ENCODE measurements at regions not wholly inside any gene's neighbourhood (a gene's known extent, or its start where the extent isn't known, plus 50 kb on each side); places are given as distances from the start of the nearest gene placed in this dataset.

DNA sequence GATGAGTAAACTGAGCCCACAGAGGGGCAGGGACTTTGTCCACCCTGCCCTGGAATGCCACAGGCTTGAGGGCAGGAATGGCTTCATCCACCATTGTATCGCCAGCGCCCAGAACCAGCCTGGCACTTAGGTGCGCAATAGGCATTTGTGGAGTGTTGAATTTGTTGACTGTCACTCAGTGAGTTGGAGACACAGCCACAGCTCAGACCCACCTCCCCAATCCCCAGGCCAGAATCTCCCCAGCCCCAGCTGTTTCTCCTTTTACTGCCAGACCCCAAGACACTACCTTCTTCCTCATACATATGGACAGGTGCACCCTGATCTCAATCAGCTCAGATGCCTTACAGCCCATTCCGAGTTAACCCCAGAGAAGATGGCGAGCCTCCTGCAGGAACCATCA is 674.5 kb downstream of the MATN1 start:
- no peak for DNase-seq (ENCODE audit: low read depth)

DNA sequence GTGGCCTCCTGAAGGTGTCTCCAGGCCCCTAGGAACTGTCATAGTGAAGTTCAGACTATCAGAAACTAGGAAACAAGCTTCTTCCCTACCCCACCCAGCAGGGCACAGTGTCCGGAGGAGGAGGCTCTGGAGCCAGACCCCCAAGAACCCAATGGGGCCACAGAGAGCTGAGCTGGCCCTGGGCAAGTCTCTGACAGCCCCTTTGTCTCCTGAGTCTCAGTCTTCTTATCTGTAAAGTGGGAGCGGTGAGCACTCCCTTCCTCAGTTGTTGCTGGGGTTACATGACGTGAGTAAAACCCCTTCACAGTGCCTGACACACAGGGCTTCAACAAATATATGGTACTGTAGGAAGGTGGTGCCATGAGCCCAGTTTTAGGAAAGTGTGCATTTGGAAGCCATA is 675.8 kb downstream of the MATN1 start:
- DNase-seq (ENCODE audit: low read depth) = no peak

- DNase-seq (ENCODE audit: low read depth) = no peak
Measured at GRCh38 chr1:30046751-30047150, 676.6 kb downstream of the MATN1 start.

DNA sequence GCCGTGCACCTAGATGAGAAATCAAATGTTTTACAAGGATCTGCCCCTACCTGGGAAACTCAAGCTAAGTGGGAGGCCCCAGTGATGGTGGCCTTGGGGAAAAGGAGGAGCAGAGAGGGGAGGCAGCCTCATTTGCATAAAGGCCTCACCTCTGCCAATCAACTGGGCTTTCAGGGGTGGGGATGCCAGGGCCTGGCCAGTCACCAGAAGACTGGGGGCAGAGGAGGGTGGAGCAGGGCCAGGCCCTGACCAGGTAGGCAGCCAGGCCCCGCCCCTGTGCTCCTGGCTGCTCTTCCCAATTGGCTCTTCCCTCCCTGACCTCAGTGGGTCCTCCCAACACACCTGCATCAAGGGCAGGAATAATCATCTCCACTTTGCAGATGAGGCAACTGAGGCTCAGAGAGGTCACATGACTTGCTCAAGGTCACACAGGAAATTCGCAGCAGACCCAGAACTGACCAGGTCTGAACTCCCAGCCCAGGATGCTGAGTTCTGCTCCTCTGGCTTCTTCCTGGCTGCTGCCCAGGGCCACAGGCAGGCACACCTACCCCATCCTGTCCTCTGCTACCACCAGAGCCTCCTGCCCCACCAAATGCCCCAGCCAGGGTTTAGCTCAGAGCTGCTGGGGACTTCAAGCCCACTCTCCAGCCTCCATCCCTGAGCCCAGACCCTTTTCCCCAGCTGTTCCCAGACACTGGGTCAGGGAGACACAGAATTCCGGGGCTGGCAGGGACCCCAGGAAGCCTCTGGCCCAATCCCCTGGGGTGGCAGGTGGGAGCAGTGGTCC is 677.9 kb downstream of the MATN1 start:
- no peak for DNase-seq (ENCODE audit: low read depth)

DNA sequence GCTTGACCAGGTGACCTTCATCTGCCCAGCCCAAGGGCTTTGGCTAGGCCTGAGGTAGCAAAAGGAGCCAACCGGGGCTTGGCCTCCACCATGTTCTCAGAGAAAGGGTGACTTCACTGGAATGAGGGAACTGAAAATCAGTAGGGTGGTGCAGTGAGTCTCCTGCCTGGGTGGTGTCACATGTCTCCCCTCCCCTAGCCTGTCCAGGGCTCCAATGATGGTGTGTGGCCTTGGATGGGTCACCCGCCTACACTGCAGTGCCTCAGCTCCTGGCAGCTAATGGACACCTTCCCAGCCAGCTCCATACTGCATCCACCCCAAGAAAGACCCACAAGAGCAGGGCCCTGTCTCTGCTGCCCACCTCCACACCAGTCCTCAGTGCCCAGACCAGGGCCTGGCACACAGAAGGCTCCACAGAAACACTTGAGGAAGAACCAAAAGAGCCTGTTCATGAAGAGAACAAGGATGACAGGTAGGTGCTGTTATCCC is 678.7 kb downstream of the MATN1 start:
- DNase-seq (ENCODE audit: low read depth) = no peak

DNA sequence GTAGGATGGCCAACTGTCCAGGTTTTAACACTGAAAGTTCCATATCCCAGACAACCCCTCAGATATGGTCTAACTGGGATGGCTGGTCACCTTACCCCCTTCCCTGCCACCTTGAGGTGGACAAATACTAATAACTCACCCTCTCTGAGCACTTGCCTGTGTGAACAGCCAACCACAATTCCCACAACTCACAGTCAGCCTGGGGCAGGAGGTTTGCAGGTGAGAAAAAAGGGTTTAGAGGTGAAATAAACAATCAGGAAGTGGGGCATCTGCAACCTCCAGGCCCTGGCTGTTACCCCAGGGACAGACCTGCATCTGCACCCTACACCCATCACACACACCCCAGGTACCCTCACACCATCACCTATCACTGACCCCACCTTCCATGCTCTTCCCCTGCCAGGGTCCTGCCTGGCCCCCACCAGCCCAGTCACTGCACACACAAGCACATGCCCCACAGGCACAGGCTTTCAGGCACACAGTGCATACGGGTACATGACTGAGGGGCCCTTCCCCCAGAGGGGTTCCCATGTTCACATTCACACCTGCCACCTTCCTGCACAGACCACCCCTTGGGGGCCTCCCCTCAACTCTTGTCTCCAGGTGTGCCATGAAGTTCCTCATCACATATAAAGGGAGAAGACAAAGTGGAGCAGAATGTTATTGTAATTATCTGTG is 679.5 kb downstream of the MATN1 start:
- DNase-seq (ENCODE audit: low read depth) = no peak

DNA sequence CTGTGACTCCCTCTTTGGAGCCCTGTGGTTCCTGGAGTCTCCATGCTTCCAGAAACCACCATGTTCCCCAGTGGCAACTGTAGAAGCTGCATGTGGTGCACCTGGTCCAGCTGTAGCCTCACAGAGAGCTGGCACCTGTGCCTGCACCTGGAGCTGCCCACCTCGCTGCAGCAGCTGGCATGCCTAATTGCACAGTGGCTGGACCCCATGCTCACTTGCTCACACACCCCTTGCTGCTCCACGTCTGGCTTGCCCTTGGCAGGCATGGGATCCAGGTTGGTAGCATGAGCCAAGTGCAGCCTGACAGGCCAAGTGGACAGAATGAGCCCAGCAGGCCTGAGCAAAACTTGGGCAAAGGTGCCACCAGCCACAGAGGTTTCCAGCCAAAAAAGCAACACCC is 680.1 kb downstream of the MATN1 start:
- no peak for DNase-seq (ENCODE audit: low read depth)

DNA sequence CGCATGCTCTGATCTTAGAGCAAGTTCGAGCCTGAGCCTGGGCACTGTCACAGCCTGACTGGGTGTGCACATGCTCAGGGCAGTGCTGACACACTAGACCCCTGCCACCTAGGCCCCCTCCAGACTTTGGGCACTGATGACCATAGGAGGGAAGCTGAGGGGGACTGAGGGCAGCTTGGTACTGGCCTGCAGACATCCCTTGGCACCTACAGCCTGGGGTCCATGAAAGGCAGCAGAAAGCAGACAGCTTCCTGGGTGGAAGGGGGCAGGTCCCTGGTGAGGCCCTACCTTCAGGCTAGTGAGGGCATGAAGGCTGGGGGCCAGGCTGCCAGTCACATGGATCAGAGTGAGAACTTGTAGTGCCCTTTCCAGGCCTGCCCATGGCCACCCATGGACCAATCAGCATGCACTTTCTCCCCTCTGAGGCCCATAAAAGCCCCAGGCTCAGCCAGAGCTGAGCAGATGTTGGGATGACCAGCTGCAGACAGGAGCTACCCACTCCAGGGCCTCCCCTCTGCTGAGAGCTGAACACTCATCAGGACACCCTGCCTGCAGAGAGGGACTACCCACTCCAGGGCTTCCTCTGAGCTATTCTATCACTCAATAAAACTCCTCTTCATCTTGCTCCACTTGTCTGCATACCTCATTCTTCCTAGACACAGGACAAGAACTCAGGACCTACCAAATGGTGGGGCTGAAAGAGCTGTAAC is 680.8 kb downstream of the MATN1 start:
- no peak for DNase-seq (ENCODE audit: low read depth)

- DNase-seq (ENCODE audit: low read depth) = no peak
Measured at GRCh38 chr1:30041741-30042437, 681.5 kb downstream of the MATN1 start.

GRCh38 chr1:30040081-30041019 is 683.0 kb downstream of the MATN1 start:
- DNase-seq (ENCODE audit: low read depth) = no peak

- DNase-seq (ENCODE audit: low read depth) = no peak
Measured at GRCh38 chr1:30039354-30040080, 683.9 kb downstream of the MATN1 start.

- no peak for DNase-seq (ENCODE audit: low read depth)
Measured at GRCh38 chr1:30038134-30039025, 685.0 kb downstream of the MATN1 start.

DNA sequence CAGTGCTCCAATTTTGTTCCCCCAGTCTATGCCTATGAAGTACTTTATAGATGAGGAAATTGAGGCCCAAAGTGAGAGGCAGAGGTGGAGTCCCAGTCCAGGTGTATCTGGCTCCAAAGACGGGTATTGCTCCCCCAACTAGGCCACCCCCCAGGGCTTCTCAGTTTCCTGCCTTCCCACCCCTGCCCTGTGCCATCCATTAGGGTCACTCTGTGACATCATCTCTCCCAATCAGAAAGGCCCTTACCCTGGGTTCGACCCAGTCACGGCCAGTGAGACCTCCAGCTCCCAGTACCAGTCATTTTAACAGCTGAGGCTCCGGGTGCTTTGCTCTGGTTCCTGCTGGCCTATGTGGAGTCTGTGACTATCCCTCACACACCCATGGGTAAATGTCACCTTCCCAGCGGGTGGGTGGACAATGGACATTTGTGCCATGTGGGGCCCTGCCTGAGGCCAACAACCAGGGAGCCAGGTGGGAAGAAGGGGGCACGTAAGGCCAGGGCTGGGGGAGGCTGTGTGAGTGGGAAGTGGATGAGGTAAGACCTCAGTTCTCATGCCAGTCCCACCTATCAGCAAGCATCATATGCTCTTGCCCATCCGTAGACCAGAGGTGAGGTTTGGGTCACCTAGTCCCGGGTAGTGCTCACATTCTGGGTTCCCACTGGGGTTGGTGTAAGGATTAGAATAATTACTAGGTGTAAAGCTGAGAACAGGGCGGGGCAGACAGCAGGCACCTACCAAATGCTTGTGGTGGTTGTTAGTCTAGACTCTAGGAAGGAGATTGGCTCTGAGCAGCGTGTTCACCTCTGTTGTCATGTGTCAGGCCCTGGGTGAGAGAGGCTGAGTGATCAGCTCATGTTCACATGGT is 685.9 kb downstream of the MATN1 start:
- DNase-seq (ENCODE audit: low read depth) = no peak

DNA sequence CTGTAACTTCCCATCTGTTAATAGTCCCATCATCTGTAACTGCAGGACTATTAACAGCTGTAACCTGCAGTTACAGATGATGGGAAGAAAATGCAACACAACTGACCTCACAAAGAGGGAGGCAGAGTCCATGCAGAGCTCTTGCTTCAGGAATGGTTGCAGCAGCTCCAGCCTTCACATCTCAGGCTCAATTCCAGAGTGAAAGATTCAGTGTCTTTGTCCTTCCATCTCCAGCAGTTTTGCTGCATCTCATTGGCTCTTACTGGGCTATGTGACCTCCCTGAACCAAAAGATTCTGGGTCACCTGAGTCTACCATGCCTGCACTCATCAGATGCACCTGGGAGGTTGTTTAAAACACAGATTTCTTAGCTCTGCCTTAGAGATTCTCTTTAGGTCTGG is 686.7 kb downstream of the MATN1 start:
- DNase-seq (ENCODE audit: low read depth) = no peak

DNA sequence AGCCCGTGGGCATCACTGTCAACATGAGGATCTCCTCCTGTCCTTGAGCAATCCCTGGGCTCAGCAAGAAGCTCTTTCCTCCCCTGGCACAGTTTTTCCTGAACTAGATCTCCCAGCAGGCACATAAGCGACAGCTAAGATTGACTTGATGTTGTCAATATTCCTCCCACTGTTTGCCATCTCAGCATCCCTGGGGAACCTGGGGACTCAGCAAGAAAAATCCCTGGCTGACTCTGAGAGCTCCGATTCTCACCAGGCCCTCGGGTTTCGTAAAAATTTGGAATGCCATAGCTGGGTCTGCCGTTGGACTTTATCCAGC is 687.2 kb downstream of the MATN1 start:
- no peak for DNase-seq (ENCODE audit: low read depth)

GRCh38 chr1:30035522-30036228 is 687.7 kb downstream of the MATN1 start:
- DNase-seq (ENCODE audit: low read depth) = no peak

- DNase-seq (ENCODE audit: low read depth) = no peak
Measured at GRCh38 chr1:30034627-30035521, 688.5 kb downstream of the MATN1 start.

Measured in fibroblast of gingiva (primary cell).